SK-N-SH (cell line): ENCODE measurements at regions not wholly inside any gene's neighbourhood (a gene's known extent, or its start where the extent isn't known, plus 50 kb on each side); places are given as distances from the start of the nearest gene placed in this dataset.

Experiments
- CTCF ChIA-PET: fragments of 300-600, 350-600 bp; formaldehyde crosslinking; extraction: SDS; loops from one replicate; lab custom pipeline; 2021; lab: Yijun Ruan, JAX
- POLR2A ChIA-PET: fragments of 350-600 bp; sonication (Branson Sonifier 250); formaldehyde crosslinking; extraction: SDS; loops from one replicate; lab custom pipeline; 2020; ENCODE audit warnings: antibody characterized with exemption, inconsistent platforms; lab: Yijun Ruan, JAX
- DNase-seq: peaks from one replicate; pipeline ENCODE4 v3.0.0; 2012
- H2AFZ ChIP-seq: fragments of 200-600 bp; sonication (generic); 2 replicates; pipeline ENCODE4 v1.8.1; 2016; ENCODE audit warnings: antibody characterized with exemption, mild to moderate bottlenecking, low read depth
- H3F3A ChIP-seq: fragments of 200-600 bp; sonication (generic); replicated peaks from 2 replicates; pipeline ENCODE3; 2016; ENCODE audit warnings: antibody characterized with exemption, mild to moderate bottlenecking; ENCODE audit not compliant: insufficient read depth
- H3K27ac ChIP-seq, 2 experiments: fragments of 200-500 bp in 1 of 2; fragments of 200-600 bp in 1 of 2; sonication (Bioruptor generic) in 1 of 2; sonication (generic), shearing (Covaris generic) in 1 of 2; 2 replicates each; pipeline versions ENCODE4 v1.5.1 to v1.6.1; 2014 to 2016; ENCODE audit warnings: low read depth in 2 of 2, inconsistent platforms in 1 of 2, low read length in 1 of 2, mild to moderate bottlenecking in 1 of 2, mixed read lengths in 1 of 2
- H3K27me3 ChIP-seq: fragments of 200-600 bp; sonication (generic), shearing (Covaris generic); 2 replicates; pipeline ENCODE4 v1.6.1; 2016; ENCODE audit warnings: mixed run types; ENCODE audit not compliant: insufficient read depth
- H3K36me3 ChIP-seq, 2 experiments: fragments of 200-500 bp in 1 of 2; fragments of 200-600 bp in 1 of 2; sonication (Bioruptor generic) in 1 of 2; sonication (generic) in 1 of 2; replicated peaks in 1 of 2; 2 replicates each; pipeline versions ENCODE3 to v1.5.1; 2014 to 2016; ENCODE audit warnings: low read length in 1 of 2, mild to moderate bottlenecking in 1 of 2; ENCODE audit not compliant: insufficient read depth in 2 of 2, control insufficient read depth in 1 of 2
- H3K4me1 ChIP-seq, 2 experiments: fragments of 200-500 bp in 1 of 2; fragments of 200-600 bp in 1 of 2; sonication (Bioruptor generic) in 1 of 2; sonication (generic), shearing (Covaris generic) in 1 of 2; 2 replicates each; pipeline versions ENCODE4 v1.5.1 to v1.6.1; 2014 to 2016; ENCODE audit warnings: low read depth in 1 of 2, low read length in 1 of 2, mixed run types in 1 of 2; ENCODE audit not compliant: insufficient read depth in 2 of 2, control insufficient read depth in 1 of 2
- H3K4me2 ChIP-seq: fragments of 200-600 bp; sonication (generic), shearing (Covaris generic); 2 replicates; pipeline ENCODE4 v1.6.1; 2017; ENCODE audit warnings: mixed run types
- H3K4me3 ChIP-seq, 2 experiments: fragments of 200-500 bp in 1 of 2; fragments of 200-600 bp in 1 of 2; sonication (Bioruptor generic) in 1 of 2; sonication (generic), shearing (Covaris generic) in 1 of 2; 2 replicates each; pipeline versions ENCODE4 v1.5.1 to v1.8.1; 2014 to 2016; ENCODE audit warnings: low read depth in 2 of 2, inconsistent platforms in 1 of 2, low read length in 1 of 2, mild to moderate bottlenecking in 1 of 2, mixed read lengths in 1 of 2, moderate library complexity in 1 of 2
- H3K79me2 ChIP-seq: fragments of 200-600 bp; sonication (generic); 2 replicates; pipeline ENCODE4 v1.8.1; 2017; ENCODE audit warnings: mild to moderate bottlenecking; ENCODE audit not compliant: insufficient read depth
- H3K9ac ChIP-seq: fragments of 200-600 bp; sonication (generic); 2 replicates; pipeline ENCODE4 v1.6.1; 2017; ENCODE audit warnings: mixed run types
- H3K9me2 ChIP-seq: fragments of 200-600 bp; sonication (generic); 2 replicates; pipeline ENCODE4 v1.6.1; 2017; ENCODE audit warnings: mixed run types
- H3K9me3 ChIP-seq: fragments of 200-600 bp; sonication (generic); 2 replicates; pipeline ENCODE4 v1.6.1; 2017; ENCODE audit warnings: mixed run types, mild to moderate bottlenecking, moderate library complexity
- H4K20me1 ChIP-seq: fragments of 200-600 bp; sonication (generic); 2 replicates; pipeline ENCODE4 v1.6.1; 2017; ENCODE audit warnings: mild to moderate bottlenecking, mixed run types; ENCODE audit not compliant: insufficient read depth
- FOXJ3 ChIP-seq: sonication (generic); formaldehyde crosslinking; IDR thresholded peaks from 2 replicates; pipeline ENCODE4 v1.5.1; 2020; ENCODE audit warnings: mild to moderate bottlenecking, missing genetic modification reagents
- FOXM1 ChIP-seq: IDR thresholded peaks from 2 replicates; pipeline ENCODE4 v1.4.0; 2012; ENCODE audit warnings: low read depth, mild to moderate bottlenecking
- GABPA ChIP-seq: IDR thresholded peaks from 2 replicates; pipeline ENCODE4 v1.4.0; 2012; ENCODE audit warnings: low read depth, mild to moderate bottlenecking
- GATA2 ChIP-seq: sonication (generic); formaldehyde crosslinking; IDR thresholded peaks from 2 replicates; pipeline ENCODE4 v1.5.0; 2020; ENCODE audit warnings: mild to moderate bottlenecking, missing genetic modification reagents
- MXI1 ChIP-seq: IDR thresholded peaks from 2 replicates; pipeline ENCODE4 v1.6.1; 2012; ENCODE audit warnings: mild to moderate bottlenecking, low read depth, low read length, improper control_type of control experiment
- RAD21 ChIP-seq: IDR thresholded peaks from 2 replicates; pipeline ENCODE4 v1.6.1; 2012; ENCODE audit warnings: mild to moderate bottlenecking, low read length
- RCOR1 ChIP-seq: fragments of 150-350 bp; IDR thresholded peaks from 2 replicates; pipeline ENCODE4 v1.6.1; 2017; ENCODE audit warnings: antibody characterized with exemption, low read length
- RFX5 ChIP-seq: IDR thresholded peaks from 2 replicates; pipeline ENCODE4 v1.6.1; 2012; ENCODE audit warnings: mild to moderate bottlenecking, improper control_type of control experiment, low read length
- TAF1 ChIP-seq: IDR thresholded peaks from 2 replicates; pipeline ENCODE4 v1.6.1; 2012; ENCODE audit warnings: low read depth, mild to moderate bottlenecking, low read length, moderate library complexity, borderline replicate concordance
- TEAD4 ChIP-seq: IDR thresholded peaks from 2 replicates; pipeline ENCODE4 v1.4.0; 2012; ENCODE audit warnings: mild to moderate bottlenecking, borderline replicate concordance; ENCODE audit not compliant: insufficient read depth
- YY1 ChIP-seq: IDR thresholded peaks from 2 replicates; pipeline ENCODE4 v1.4.0; 2012; ENCODE audit warnings: low read depth, mild to moderate bottlenecking
- WGBS: methylation state at CpG from one replicate; pipeline ENCODE4 v1.1.6; 2017; ENCODE audit warnings: low lambda C conversion rate; 5-methylcytosine and 5-hydroxymethylcytosine counted together
- TF ChIP-seq, protein P1 (sequence below): IDR thresholded peaks from 2 replicates; pipeline ENCODE4 v1.4.0; 2012; ENCODE audit warnings: low read depth, borderline replicate concordance
- TF ChIP-seq, protein P2 (sequence below): IDR thresholded peaks from 2 replicates; pipeline ENCODE4 v1.6.1; 2012; ENCODE audit warnings: mild to moderate bottlenecking, low read depth, low read length, moderate library complexity
- TF ChIP-seq, protein P3 (sequence below): fragments of 150-350 bp; IDR thresholded peaks from 2 replicates; pipeline ENCODE4 v1.6.1; 2017; ENCODE audit warnings: antibody characterized with exemption, low read length, low read depth, borderline replicate concordance

DNA sequence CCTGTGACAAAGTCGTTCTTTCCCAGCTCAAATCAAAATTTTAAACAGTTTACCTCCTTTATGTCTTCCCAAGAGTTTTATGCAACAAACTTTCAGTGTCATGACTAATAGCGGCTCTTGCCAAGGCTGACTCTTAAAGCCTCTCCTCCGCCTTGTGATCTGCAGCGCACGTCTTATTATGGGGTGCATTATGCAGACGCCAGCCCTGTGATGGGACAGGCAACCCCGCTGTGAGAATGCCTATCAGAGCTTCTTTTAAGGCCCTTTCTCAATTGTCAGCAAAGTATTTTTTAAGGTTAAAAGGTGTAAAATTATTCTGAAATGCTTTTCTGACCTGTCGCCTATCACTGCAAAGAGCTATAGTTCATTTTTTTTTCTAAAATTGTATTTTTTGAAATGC lies 152.8 kb downstream of the SOX1 start:
- Histone ChIP-seq H3K27ac (no peak overlapping the region), H3K4me1 (no peaks in the 10 kb centered on the region), H3K36me3 (no peaks in the 10 kb centered on the region), H3K79me2 (no peaks in the 10 kb centered on the region), H2AFZ (no peak overlapping the region), H3F3A (no peaks in the 10 kb centered on the region), H3K9me2 (no peaks in the 10 kb centered on the region), H4K20me1 (no peaks in the 10 kb centered on the region), H3K9me3 (no peaks in the 10 kb centered on the region), H3K27me3 (peaks cover 53% of the 10 kb centered on the region), H3K4me2 (no peak overlapping the region), H3K9ac (no peak overlapping the region), H3K4me3 (no peak overlapping the region)
- no peak for TF ChIP-seq RCOR1
- no peak for TF ChIP-seq FOXJ3 (CRISPR knock-in tag)
- no peak for TF ChIP-seq GATA2
- TF ChIP-seq TEAD4, result no peak
- no peak for TF ChIP-seq GABPA
- no peak for TF ChIP-seq RAD21
- TF ChIP-seq RFX5, result no peak
- no peak for TF ChIP-seq MXI1
- TF ChIP-seq, protein P1, sequence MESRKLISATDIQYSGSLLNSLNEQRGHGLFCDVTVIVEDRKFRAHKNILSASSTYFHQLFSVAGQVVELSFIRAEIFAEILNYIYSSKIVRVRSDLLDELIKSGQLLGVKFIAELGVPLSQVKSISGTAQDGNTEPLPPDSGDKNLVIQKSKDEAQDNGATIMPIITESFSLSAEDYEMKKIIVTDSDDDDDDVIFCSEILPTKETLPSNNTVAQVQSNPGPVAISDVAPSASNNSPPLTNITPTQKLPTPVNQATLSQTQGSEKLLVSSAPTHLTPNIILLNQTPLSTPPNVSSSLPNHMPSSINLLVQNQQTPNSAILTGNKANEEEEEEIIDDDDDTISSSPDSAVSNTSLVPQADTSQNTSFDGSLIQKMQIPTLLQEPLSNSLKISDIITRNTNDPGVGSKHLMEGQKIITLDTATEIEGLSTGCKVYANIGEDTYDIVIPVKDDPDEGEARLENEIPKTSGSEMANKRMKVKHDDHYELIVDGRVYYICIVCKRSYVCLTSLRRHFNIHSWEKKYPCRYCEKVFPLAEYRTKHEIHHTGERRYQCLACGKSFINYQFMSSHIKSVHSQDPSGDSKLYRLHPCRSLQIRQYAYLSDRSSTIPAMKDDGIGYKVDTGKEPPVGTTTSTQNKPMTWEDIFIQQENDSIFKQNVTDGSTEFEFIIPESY, result no peak
- no peak for TF ChIP-seq TAF1
- TF ChIP-seq, protein P2, sequence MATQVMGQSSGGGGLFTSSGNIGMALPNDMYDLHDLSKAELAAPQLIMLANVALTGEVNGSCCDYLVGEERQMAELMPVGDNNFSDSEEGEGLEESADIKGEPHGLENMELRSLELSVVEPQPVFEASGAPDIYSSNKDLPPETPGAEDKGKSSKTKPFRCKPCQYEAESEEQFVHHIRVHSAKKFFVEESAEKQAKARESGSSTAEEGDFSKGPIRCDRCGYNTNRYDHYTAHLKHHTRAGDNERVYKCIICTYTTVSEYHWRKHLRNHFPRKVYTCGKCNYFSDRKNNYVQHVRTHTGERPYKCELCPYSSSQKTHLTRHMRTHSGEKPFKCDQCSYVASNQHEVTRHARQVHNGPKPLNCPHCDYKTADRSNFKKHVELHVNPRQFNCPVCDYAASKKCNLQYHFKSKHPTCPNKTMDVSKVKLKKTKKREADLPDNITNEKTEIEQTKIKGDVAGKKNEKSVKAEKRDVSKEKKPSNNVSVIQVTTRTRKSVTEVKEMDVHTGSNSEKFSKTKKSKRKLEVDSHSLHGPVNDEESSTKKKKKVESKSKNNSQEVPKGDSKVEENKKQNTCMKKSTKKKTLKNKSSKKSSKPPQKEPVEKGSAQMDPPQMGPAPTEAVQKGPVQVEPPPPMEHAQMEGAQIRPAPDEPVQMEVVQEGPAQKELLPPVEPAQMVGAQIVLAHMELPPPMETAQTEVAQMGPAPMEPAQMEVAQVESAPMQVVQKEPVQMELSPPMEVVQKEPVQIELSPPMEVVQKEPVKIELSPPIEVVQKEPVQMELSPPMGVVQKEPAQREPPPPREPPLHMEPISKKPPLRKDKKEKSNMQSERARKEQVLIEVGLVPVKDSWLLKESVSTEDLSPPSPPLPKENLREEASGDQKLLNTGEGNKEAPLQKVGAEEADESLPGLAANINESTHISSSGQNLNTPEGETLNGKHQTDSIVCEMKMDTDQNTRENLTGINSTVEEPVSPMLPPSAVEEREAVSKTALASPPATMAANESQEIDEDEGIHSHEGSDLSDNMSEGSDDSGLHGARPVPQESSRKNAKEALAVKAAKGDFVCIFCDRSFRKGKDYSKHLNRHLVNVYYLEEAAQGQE, result no peak
- no peak for TF ChIP-seq YY1
- TF ChIP-seq FOXM1, result no peak
- TF ChIP-seq, protein P3, sequence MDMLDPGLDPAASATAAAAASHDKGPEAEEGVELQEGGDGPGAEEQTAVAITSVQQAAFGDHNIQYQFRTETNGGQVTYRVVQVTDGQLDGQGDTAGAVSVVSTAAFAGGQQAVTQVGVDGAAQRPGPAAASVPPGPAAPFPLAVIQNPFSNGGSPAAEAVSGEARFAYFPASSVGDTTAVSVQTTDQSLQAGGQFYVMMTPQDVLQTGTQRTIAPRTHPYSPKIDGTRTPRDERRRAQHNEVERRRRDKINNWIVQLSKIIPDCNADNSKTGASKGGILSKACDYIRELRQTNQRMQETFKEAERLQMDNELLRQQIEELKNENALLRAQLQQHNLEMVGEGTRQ, result no peak
- CTCF ChIA-PET, result no interaction called here
- POLR2A ChIA-PET, result no interaction called here
- DNase-seq, result no peak
- 24% methylated on average over 8 of the region's 8 CpGs for WGBS
